ENCODE measurements at regions not wholly inside any gene's neighbourhood (a gene's known extent, or its start where the extent isn't known, plus 50 kb on each side); places are given as distances from the start of the nearest gene placed in this dataset.

GRCh38 chr5:82862711-82863110 is 214.5 kb downstream of the TMEM167A start:
- WGBS, 3 donors: 53 to 60% (median 55%) methylated on average over 4 of the region's 4 CpGs
- Histone ChIP-seq H3K4me3 (no peak overlapping the region), H3K9me3 (no peaks in the 10 kb centered on the region), H3K27me3 (ENCODE audit: insufficient read depth in 3 of 3, low read length in 2 of 3) (no peaks in the 10 kb centered on the region), H3K4me1 (no peaks in the 10 kb centered on the region), H3K27ac (no peak overlapping the region), H3K36me3 (ENCODE audit: insufficient read depth in 1 of 2, low read depth in 1 of 2) (no peaks in the 10 kb centered on the region)
- no peak for DNase-seq
- no peak for ATAC-seq
- intact Hi-C loops (cut with DNase I): no loop called here
- no peak for TF ChIP-seq CTCF (IDR thresholded peaks at IDR 0.05)

GRCh38 chr5:82862261-82862660 is 214.9 kb downstream of the TMEM167A start:
- H3K4me1 ChIP-seq: no peaks in the 10 kb centered on the region
- no peaks in the 10 kb centered on the region for H3K36me3 ChIP-seq (ENCODE audit: insufficient read depth in 1 of 2, low read depth in 1 of 2)
- H3K27ac ChIP-seq: no peak overlapping the region

GRCh38 chr5:82861701-82862100 is 215.5 kb downstream of the TMEM167A start:
- Histone ChIP-seq H3K27ac (no peak overlapping the region), H3K4me3 (no peak overlapping the region), H3K4me1 (no peaks in the 10 kb centered on the region), H3K9me3 (no peaks in the 10 kb centered on the region), H3K36me3 (ENCODE audit: insufficient read depth in 1 of 2, low read depth in 1 of 2) (no peaks in the 10 kb centered on the region), H3K27me3 (ENCODE audit: insufficient read depth in 3 of 3, low read length in 2 of 3) (no peaks in the 10 kb centered on the region)
- no peak for TF ChIP-seq CTCF (IDR thresholded peaks at IDR 0.05)
- intact Hi-C loops (cut with DNase I): no loop called here
- ATAC-seq (no peak), DNase-seq (no peak)
- 94 to 97% (median 94%) methylated on average over 4 of the region's 4 CpGs for WGBS, 3 donors

More at GRCh38 chr5:82862261-82862660, 214.9 kb downstream of the TMEM167A start:
- 84 to 88% (median 87%) methylated on average over 4 of the region's 4 CpGs for WGBS, 3 donors
- Histone ChIP-seq H3K9me3 (no peaks in the 10 kb centered on the region), H3K4me3 (no peak overlapping the region), H3K27me3 (ENCODE audit: insufficient read depth in 3 of 3, low read length in 2 of 3) (no peaks in the 10 kb centered on the region)
- intact Hi-C loops (cut with DNase I): no loop called here
- DNase-seq (no peak), ATAC-seq (no peak)
- TF ChIP-seq CTCF (IDR thresholded peaks at IDR 0.05): no peak

GRCh38 chr5:82859451-82860140 is 217.6 kb downstream of the TMEM167A start:
- Histone ChIP-seq H3K9me3 (no peaks in the 10 kb centered on the region), H3K27ac (no peak overlapping the region), H3K36me3 (ENCODE audit: insufficient read depth in 1 of 2, low read depth in 1 of 2) (no peaks in the 10 kb centered on the region), H3K27me3 (ENCODE audit: insufficient read depth in 3 of 3, low read length in 2 of 3) (no peaks in the 10 kb centered on the region), H3K4me1 (no peaks in the 10 kb centered on the region), H3K4me3 (no peak overlapping the region)
- DNase-seq (no peak), ATAC-seq (no peak)
- TF ChIP-seq CTCF (IDR thresholded peaks at IDR 0.05): no peak
- intact Hi-C loops (cut with DNase I): no loop called here
- WGBS, 3 donors: 31 to 35% (median 33%) methylated on average over 8 of the region's 8 CpGs

All from psoas muscle (tissue), 7 donors.